ENCODE measurements at regions not wholly inside any gene's neighbourhood (a gene's known extent, or its start where the extent isn't known, plus 50 kb on each side); places are given as distances from the start of the nearest gene placed in this dataset.
A peak's percentile ranks its signal among the peaks of the same experiment; 100 is the strongest.

- DNase-seq: no peak
These were observed 696.7 kb downstream of the SQOR start for GRCh38 chr15:46331546-46331945.

- peak; percentile 63 for DNase-seq
These were observed 708.5 kb downstream of the SQOR start for GRCh38 chr15:46343196-46343935.

- DNase-seq: peak; percentile 74
These were observed 709.4 kb downstream of the SQOR start for GRCh38 chr15:46344115-46344724.

- DNase-seq: peak; percentile 74
These were observed 710.1 kb downstream of the SQOR start for GRCh38 chr15:46344915-46345314.

GRCh38 chr15:46354443-46354842 lies 719.6 kb downstream of the SQOR start:
- no peak for DNase-seq

- DNase-seq: no peak
These were observed 730.7 kb downstream of the SQOR start for GRCh38 chr15:46365572-46365971.

GRCh38 chr15:46366360-46367007 lies 731.7 kb downstream of the SQOR start:
- DNase-seq: no peak

- no peak for DNase-seq
These were observed 749.1 kb downstream of the SQOR start for GRCh38 chr15:46383978-46384377.

GRCh38 chr15:46386356-46386755 lies 751.5 kb downstream of the SQOR start:
- DNase-seq: no peak

- no peak for DNase-seq
These were observed 754.9 kb downstream of the SQOR start for GRCh38 chr15:46389739-46390138.

- no peak for DNase-seq
These were observed 759.6 kb downstream of the SQOR start for GRCh38 chr15:46394463-46394862.

GRCh38 chr15:46408312-46408711 lies 773.5 kb downstream of the SQOR start:
- no peak for DNase-seq

GRCh38 chr15:46409841-46410301 lies 775.0 kb downstream of the SQOR start:
- DNase-seq: no peak

- no peak for DNase-seq
These were observed 775.9 kb downstream of the SQOR start for GRCh38 chr15:46410705-46411104.

GRCh38 chr15:46411900-46412299 lies 777.1 kb downstream of the SQOR start:
- no peak for DNase-seq

GRCh38 chr15:46413799-46414198 lies 779.0 kb downstream of the SQOR start:
- DNase-seq: peak; percentile 7

- DNase-seq: no peak
These were observed 781.7 kb downstream of the SQOR start for GRCh38 chr15:46416544-46416943.

- DNase-seq: no peak
These were observed 786.2 kb downstream of the SQOR start for GRCh38 chr15:46420990-46421389.

GRCh38 chr15:46441294-46442062 lies 806.6 kb downstream of the SQOR start:
- peak; percentile 45 for DNase-seq

- DNase-seq: peak; percentile 86
These were observed 807.4 kb downstream of the SQOR start for GRCh38 chr15:46442184-46442583.

GRCh38 chr15:46442901-46443590 lies 808.2 kb downstream of the SQOR start:
- DNase-seq: peak; percentile 8

- DNase-seq: no peak
These were observed 815.4 kb downstream of the SQOR start for GRCh38 chr15:46450112-46450809.

All from kidney glomerular epithelial cell (primary cell).